ENCODE measurements at regions not wholly inside any gene's neighbourhood (a gene's known extent, or its start where the extent isn't known, plus 50 kb on each side); places are given as distances from the start of the nearest gene placed in this dataset.
A peak's percentile ranks its signal among the peaks of the same experiment; 100 is the strongest.

- peak in 1 of 2 donors; percentile 21 for TF ChIP-seq CTCF (conservative IDR thresholded peaks at IDR 0.05 in 1 of 2, IDR thresholded peaks at IDR 0.05 in 1 of 2; ENCODE audit: low read depth in 1 of 2, low read length in 2 of 2)
- no peak for TF ChIP-seq EZH2 (IDR thresholded peaks at IDR 0.05; ENCODE audit: low read length, missing control alignments)
Measured at GRCh38 chr20:19886661-19887288, 128.7 kb downstream of the RIN2 start.
